ENCODE measurements at regions not wholly inside any gene's neighbourhood (a gene's known extent, or its start where the extent isn't known, plus 50 kb on each side); places are given as distances from the start of the nearest gene placed in this dataset.
A peak's percentile ranks its signal among the peaks of the same experiment; 100 is the strongest.
"Not testable (repeated sequence)": the region's sequence is repeated elsewhere in the genome, so short reads cannot be mapped to it uniquely, and the experiment has no call there.

DNA sequence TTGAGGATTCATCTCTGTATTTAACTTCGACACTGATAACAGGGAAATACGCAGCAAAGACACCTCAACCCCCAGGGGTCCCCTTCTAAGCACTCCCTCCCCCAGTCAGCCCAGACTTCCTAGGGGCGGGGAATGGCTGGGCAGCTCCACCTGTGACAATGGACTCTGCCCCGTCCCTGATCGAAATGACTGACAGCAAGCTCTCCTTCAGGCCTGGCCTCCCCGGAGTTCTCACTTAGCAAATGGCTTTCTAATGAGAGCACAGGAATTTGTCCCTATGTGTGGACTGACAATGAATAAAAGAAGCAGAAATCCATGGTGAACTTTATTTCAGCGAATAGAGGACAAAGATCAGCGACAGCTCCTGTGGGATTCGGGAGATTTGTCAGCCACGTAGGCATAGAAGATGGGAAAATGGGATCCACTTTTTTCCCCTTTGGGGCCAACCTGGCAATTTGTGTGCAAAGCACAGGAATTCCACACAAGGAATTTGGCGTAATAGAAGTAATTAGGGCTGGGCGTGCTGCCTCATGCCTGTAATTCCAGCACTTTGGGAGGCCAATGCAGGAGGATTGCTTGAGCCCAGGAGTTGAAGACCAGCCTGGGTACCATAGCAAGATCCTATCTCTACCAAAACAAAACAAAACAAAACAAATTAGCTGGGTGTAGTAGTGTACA is 63.8 kb downstream of the TNFAIP2 start:
- DNase-seq (ENCODE audit: low spot score) = no peak

DNA sequence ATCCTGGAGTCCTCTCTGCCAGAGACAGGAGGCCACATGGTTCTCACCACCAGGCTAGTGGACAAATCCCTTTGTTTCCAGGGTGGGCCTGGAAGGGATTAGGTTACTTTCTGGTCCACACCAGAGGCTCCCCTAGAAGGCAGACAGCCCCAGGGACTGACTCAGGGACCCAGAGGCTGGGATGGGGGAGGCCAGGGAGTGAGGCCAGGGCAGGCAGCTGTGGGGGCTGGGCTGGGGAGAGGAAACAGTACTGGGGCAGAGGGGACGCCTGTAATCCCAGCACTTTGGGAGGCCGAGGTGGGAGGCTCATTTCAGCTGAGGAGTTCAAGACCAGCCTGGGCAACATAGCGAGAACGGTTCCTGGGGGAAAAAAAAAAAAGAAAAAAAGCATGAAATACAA is 64.7 kb downstream of the TNFAIP2 start:
- no peak for DNase-seq (ENCODE audit: low spot score)

DNA sequence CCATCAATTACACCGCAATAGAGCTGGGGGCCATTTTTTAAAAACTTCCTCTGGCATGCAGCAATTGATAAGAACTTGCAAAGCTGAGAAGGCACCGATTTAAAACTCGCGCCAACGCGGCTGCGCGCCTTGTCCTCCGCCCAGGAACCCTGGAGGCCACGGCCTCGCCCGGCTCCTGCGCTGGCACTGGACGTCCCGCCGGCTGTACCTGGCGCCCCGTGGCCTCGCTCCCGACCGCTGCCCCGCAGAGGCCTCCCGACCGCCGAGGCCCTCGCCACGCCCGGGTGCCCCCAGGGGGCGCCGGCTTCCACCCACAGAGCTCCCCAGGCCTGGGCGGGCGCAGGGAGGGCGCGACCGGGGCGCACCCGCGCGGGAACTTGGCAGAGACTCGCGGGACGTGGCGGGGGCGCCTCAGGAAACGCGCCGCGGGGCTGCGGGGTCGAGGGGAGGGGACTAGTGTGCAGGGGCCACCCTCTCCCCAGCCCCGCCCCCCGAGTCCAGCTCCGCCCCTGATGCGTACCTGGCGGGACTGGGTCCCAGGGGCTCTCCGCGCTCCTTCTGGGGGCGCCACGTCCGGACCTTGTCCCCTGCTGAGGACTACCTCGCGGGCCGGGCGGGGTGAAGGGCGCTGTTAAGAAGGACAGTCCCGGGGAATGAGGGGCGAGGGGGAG is 65.7 kb downstream of the TNFAIP2 start:
- DNase-seq (ENCODE audit: low spot score) = peak; percentile 55

DNA sequence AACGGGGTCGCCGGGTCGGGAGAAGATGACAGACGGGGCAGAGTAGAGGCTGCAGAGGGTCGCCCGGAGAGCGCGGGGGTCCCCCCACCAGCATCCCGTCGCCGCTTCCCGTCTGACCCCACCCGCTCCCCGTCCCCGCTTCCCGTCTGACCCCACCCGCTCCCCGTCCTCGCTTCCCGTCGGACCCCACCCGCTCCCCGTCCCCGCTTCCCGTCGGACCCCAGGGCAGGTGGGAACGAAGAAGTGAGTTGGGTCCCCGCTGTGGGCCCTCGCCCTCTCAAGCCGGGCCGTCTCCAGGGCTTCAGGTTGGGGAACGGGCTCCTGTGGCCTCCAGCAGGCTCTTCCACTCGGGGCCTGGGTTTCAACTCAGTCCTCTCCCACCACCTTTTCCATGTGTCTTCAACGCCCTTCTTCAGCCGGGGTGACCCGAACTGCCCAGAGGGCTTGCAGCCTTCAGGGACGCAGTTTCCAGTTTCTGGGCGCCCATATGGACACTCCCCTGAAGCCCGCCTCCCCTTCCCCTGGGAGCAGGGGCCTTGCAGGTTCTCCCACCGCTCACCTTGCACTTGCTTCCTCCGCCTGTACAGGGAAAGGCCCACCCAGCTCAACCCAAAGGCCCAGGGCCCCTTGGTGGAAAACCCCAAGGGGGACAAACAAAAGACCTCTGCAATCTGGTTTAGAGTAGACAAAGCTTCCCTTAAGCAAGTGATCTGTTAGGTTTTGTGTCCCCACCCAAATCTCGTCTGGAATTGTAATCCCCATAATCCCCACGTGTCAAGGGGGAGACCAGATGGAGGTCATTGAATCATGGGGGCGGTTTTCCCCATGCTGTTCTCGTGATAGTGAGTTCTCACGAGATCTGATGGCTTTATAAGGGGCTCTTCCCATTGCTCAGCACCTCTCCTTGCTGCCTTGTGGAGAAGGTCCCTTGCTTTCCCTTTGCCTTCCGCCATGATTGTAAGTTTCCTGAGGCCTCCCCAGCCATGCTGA is 66.5 kb downstream of the TNFAIP2 start:
- no peak for DNase-seq (ENCODE audit: low spot score)

DNA sequence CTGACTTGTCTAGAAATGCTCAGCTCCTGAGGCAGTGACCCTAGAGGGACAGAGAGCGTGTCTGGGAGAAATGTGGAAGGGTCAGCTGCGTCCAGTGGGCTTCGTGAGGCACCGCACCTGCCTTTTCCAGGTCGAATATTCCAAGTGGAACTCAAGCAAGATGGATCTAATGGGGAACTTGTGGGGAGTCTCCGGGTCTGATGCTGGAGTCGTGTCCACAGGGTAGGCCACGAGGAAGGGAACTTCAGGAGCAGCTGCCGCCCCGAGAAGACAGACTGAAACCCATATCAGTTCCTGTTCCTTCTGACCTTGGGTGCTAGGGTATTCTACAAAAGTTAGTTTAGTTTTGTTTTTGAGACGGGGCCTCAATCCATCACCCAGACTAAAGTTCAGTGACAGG is 67.5 kb downstream of the TNFAIP2 start:
- DNase-seq (ENCODE audit: low spot score) = no peak

DNA sequence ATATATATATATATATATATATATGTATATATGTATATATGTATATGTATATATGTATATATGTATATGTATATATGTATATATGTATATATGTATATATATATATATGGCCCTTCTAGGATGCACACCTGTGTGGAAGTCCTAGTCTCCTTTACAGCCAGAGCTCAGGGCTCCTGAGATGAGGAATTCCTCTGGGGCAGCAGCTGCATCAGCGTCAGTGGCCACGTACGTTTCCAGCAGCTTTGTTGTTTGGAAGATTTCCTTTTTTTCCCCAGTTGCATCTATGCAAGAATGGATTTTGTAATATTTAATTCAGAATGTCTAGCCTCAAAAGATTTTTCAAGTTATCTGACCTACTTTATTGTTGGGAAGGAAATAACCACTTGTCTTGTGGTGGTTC is 68.6 kb downstream of the TNFAIP2 start:
- DNase-seq (ENCODE audit: low spot score) = no peak

DNA sequence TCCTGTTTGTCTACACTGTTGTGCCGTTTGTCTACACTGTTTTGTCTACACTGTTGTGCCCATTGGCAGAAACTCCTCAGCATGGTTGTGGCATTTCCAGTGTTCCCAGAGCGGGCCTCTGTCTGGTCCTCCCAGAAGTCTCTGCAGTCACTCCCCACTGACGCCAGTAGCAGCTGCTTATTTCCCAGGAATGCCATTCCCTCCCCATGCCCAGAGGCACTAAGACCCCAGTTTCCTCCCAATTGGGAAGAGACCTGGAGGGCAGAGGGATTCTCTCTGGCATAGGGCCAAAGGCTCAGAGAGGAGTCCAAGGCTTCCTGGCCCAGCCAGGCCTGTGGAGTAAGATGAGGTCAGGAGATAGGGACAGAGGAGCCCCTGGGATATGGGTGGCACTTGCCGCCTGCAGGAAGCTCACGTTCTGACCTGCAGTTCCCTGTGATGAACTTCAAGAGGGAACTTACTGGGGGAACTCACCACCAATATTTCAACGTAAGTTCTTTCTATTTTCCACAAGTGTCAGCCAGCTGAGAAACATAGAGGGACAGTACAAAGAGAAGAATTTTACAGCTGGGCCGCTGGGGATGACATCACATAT is 69.1 kb downstream of the TNFAIP2 start:
- DNase-seq (ENCODE audit: low spot score) = no peak

DNA sequence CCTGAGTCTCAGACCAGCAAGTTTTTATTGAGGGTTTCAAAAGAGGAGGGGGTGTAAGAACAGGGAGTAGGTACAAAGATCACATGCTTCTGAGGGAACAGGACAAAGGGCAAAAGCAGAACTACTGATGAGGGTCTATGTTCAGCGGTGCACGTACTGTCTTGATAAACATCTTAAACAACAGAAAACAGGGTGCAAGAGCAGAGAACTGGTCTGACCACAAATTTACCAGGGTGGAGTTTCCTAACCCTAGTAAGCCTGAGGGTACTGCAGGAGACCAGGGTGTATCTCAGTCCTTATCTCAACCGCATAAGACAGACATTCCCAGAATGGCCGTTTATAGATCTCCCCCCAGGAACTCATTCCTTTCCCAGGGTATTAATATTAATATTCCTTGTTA is 69.6 kb downstream of the TNFAIP2 start:
- not testable (repeated sequence) for DNase-seq (ENCODE audit: low spot score)

DNA sequence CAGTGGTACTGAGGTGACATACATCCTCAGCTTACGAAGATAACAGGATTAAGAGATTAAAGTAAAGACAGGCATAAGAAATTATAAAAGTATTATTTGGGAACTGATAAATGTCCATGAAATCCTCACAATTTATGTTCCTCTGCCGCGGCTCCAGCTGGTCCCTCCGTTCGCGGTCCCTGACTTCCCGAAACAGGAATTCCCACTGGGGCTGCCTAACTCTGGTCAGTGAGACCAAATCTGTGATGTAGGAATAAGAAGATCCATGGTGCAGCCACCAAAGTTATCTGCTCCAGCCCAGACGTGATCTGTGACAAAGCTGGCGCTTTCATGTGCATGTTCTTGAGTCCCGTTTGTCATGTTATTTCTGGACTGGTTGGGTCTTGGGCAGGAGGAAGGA is 70.2 kb downstream of the TNFAIP2 start:
- DNase-seq (ENCODE audit: low spot score) = not testable (repeated sequence)

DNA sequence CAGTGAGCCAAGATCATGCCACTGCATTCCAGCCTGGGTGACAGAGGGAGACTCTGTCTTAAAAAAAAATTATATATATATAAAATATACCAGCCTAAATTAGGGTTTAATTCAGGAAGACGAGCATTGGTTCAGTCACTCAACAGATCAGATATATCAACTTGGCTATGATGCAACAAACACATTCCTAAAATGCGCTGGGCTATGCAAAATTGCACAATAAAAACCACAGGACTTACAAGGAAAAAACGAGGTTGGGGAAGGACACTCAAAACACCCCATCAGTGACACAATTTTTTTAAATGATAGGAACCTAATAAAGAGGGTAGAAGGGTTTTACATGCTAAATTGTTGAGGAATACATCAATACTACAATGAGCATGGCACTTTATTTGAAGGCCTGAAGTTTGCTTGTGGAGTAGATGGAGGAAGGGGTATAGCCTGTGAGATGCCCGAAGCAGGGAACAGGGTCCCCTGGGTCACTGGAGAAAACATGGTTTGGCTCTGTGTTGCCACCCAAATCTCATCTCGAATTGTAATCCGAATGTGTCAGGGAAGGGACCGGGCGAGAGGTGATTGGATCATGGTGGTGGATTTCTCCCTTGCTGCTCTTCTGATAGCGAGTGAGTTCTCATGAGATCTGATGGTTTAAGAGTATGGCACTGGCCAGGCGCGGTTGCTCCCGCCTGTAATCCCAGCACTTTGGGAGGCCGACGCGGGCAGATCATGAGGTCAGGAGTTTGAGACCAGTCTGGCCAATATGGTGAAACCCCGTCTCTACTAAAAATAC is 71.2 kb downstream of the TNFAIP2 start:
- DNase-seq (ENCODE audit: low spot score) = peak; percentile 57

DNA sequence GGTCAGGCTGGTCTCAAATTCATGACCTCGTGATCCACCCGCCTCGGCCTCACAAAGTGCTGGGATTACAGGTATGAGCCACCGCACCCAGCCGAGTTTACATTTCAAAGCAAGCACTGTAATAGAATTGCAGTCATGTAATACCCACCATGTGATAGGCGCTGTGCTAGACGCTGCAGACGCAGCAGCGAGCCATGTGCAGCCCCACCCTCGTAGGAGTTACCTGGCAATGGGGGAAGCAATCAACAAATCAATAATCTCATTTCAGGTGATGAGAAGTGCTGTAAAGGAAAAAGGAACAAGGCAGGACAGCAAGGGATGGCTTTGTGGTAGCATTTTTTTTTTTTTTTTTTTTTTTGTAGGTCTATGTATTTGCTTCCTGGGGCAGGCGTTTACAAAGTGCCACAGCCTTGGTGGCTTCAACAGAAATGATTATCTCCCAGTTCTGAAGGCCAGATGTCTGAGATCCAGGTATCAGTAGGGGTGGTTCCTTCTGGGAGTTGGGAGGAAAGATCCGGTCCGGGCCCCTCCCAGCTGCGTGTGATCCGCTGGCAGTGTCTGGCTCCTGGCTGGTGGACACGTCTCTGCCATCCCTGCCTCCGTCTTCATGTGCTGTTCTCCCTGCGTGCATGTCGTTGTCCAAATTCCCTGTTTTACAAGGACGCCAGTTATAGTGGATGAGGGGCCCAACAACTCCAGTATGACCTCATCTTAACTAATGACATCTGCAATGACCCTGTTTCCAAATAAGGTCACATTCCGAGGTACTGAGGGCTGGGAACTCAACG is 72.8 kb downstream of the TNFAIP2 start:
- DNase-seq (ENCODE audit: low spot score) = no peak

DNA sequence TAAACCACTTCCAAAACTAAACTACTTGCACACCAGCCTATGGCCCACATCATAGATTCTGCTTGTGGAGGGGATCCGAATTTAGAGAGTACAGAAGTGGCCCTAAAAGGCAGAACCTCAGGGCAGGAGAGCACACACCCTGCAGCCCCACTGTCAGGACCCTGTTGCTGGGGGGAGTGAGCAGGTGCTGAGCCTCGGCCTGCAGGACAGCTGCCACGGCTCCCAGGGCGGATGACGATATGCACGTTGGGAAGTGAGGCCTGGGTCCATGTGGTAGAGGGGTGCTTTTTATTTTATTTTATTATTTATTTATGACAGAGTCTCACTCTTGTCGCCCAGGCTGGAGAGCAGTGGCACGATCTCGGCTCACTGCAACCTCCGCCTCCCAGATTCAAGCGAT is 73.5 kb downstream of the TNFAIP2 start:
- DNase-seq (ENCODE audit: low spot score) = no peak

DNA sequence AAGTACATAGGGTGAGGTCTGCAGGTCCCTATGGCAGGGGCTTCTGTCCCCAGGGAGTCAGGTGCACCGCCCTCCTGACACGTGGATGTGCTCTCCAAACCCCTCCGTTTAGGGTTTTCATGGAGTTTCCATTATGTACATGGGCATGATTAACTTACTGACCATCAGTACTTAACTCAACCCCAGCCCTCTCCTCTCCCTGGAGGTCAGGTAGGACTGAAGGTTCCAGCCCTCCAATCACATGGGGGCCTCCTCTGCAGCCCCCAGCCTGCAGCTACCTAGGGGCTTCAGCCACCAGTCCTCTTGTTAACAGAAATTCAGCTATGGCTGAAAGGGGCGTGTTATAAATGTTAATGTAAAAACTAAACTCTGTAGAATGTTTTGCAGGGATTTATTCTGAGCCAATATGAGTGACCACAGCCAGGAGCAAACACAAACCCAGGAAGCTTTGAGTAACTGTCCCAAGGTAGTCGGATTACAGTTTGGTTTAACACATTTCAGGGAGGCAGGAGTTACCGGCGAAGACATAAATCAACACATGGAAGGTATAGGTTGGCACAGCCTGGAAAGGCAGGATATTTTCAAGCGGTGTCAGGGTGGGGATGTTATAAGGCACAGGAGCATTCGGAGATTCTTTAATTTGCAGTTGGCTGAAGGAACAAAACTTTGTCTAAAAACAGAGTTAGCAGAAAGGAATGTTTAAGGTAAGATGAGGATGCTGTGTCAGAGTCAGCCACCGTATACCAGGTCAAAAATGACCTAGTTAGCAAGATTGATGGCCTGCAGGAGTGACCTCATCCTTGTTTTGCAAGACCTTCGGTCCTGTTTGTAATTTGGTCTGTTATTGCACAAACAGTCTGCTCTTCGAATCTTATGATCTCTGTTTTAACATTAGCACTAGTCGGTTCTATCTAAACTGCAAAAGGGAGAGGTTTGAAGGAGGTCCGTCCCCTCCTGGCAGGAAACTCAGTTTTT is 75.2 kb downstream of the TNFAIP2 start:
- peak; percentile 84 for DNase-seq (ENCODE audit: low spot score)

DNA sequence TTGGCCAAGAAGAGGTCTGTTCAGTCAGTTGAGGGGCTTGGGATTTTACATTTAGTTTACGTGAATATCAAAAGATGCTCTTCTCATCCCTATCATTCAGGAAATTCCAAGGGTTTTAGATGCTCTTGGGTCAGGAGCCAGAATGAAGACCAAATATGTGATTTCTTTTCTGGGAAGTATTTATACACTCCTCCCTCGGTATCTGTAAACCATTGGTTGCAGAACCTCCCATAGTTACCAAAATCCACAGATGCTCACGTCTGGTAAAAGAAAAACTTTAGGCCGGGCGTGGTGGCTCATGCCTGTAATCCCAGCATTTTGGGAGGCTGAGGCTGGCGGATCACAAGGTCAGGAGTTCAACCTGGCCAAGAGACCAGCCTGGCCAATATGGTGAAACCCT is 75.9 kb downstream of the TNFAIP2 start:
- peak; percentile 86 for DNase-seq (ENCODE audit: low spot score)

DNA sequence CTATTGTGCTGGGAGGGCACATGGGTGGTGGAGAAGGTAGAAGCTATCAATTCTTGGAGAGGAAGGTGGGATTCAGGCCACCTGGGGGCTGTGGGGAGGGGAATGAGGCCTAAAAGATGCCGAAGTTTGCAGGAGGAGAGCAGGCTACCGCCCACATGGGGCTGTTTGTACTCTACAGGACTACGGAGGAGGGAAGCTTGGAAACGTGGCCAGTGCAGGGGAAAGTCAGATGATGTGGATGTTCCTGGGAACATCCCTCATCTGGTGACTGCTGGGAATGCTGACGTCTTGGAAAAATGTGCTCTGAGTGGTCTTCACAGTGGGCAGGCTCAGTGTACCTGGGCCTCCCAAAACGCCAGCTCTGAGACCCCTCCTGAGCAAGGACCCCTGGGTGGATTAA is 78.5 kb downstream of the TNFAIP2 start:
- DNase-seq (ENCODE audit: low spot score) = no peak

DNA sequence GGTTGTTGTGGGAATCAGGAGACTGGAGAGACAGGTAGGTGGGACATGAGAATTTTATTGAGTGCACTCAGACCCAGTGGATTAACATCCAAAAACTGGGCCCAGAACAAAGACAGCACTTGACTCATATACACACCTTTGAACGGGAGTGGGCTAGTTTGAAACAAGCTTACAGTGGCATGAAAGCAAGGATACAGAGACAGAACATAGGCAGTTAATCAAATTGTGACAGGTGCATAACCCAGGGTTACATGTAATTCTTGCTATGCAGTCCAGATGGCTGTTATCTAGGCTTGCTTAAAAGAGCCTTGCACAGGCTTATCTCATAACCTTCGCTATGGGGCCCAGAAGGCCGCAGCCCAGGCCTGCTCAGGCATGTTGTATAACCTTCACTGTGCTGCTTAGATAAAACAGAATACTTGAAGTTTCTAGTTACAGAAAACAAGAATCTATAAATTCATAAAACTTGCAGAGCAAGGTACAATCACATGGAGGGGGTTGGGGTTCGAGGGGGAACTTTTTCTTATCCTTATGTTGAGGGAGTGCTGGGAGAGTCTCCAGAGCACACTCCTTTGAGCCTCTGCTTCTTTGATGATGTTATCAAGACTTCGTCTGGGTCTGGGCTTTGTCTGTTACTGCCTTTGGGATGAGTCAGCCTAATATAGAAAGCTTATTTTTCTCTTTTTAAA is 81.7 kb downstream of the TNFAIP2 start:
- DNase-seq (ENCODE audit: low spot score) = no peak

DNA sequence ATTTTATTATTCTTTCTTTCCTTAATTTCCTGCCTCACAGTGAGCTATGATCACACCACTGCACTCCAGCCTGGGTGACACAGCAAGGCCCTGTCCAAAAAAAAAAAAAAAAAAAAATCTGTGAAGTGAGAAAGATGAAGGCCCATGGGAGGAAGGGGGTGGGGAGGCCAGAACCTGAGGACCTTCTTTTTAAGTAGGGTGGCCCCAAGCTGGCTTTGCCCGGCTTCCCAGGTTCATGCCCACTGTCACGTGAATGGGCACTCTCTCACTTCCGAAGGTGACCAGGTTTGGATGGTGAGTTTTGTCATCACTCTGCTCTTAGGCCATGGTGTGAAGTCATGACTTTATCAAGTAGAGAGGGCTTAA is 82.3 kb downstream of the TNFAIP2 start:
- DNase-seq (ENCODE audit: low spot score) = no peak

DNA sequence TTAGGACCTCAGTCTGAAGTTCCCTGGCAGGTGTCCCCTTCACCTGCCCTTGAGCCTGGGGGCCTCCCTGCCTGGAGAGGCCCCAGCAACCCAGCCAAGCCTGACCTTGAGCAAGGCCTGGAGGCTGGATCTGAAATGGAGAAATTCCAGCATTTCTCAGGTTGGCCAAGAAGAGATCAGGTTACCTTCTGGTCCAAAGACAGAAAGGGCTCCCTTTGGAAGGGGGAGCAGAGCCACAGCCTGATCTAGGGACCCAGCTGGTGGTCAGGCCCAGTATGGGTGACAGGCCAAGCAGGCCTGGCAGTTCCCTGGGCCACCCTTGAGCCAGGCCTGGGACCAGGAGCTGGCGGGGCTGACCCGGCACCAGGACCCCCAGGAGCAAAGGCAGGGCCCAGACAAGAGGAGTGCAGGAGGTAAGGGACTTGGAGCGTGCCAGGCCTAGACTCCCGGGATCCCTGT is 82.8 kb downstream of the TNFAIP2 start:
- DNase-seq (ENCODE audit: low spot score) = peak; percentile 45

DNA sequence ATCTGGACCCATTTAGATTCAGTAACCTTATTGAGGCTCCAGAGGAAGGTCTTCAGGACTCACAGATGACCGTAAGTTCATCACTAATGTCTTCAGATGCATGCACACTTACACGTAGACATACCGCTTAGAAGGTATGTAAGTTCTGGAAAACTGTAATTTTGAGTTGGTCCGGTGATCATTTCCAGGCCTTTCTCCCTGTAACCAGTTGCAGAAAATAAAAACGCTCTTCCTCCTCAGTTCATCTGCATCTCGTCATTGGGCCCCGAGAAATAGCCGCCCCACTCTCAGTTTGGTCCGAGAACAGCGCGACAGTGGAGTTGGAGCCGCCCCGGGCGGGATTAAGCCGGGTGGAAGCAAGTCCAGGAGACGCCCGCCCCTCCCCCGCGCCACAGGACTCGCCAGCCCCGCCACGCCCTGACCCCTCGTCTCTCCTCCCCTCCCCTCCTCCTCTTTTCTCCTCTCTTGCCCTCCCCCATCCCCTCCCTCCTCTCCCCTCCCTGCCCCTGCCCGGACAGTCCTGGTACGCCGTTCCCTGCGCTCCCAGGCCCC is 83.7 kb downstream of the TNFAIP2 start:
- DNase-seq (ENCODE audit: low spot score) = peak; percentile 86

All from AG08395 (cell line).